PC-9 (cell line): ENCODE measurements at regions not wholly inside any gene's neighbourhood (a gene's known extent, or its start where the extent isn't known, plus 50 kb on each side); places are given as distances from the start of the nearest gene placed in this dataset.

Experiments
- BruUV-seq: library from RNA; stranded (reverse); fragments of 400-500 nt; replicated peaks from 2 replicates; lab custom pipeline; 2021; lab: Mats Ljungman, UMichigan
- CTCF ChIA-PET: fragments of 300-600 bp; sonication (Branson Sonifier 250); formaldehyde crosslinking; loops from one replicate; lab custom pipeline; 2022; ENCODE audit warnings: antibody characterized with exemption; lab: Charles Lee
- POLR2A ChIA-PET: fragments of 300-600 bp; sonication (Branson Sonifier 250); formaldehyde crosslinking; loops from one replicate; lab custom pipeline; 2022; ENCODE audit warnings: antibody characterized with exemption; ENCODE audit not compliant: unreplicated experiment; lab: Charles Lee
- DNase-seq, 2 experiments: peaks; one replicate each; pipeline versions ENCODE4 v3.0.0 to v3.0.0-alpha.2; 2015 to 2022; ENCODE audit warnings: mixed read lengths in 1 of 2
- H2AFZ ChIP-seq: fragments of 200-600 bp; sonication (generic); 2 replicates; pipeline ENCODE4 v1.8.1; 2017; ENCODE audit warnings: antibody characterized with exemption
- H3F3A ChIP-seq: fragments of 200-600 bp; sonication (generic); 2 replicates; pipeline ENCODE4 v1.8.1; 2017; ENCODE audit warnings: antibody characterized with exemption, mild to moderate bottlenecking, low read depth; ENCODE audit not compliant: insufficient read depth
- H3K27ac ChIP-seq: fragments of 200-600 bp; sonication (generic); 2 replicates; pipeline ENCODE4 v1.6.1; 2016; ENCODE audit warnings: mixed run types
- H3K27me3 ChIP-seq: fragments of 200-600 bp; sonication (generic); 2 replicates; pipeline ENCODE4 v1.6.1; 2016; ENCODE audit warnings: low read depth, mixed run types; ENCODE audit not compliant: insufficient read depth
- H3K36me3 ChIP-seq: fragments of 200-600 bp; sonication (generic); 2 replicates; pipeline ENCODE4 v1.6.1; 2016; ENCODE audit warnings: low read depth, mixed run types
- H3K4me1 ChIP-seq: fragments of 200-600 bp; sonication (generic); replicated peaks from 2 replicates; pipeline ENCODE4 v1.6.1; 2016; ENCODE audit warnings: mixed run types; ENCODE audit not compliant: insufficient read depth
- H3K4me2 ChIP-seq: fragments of 200-600 bp; sonication (generic); 2 replicates; pipeline ENCODE4 v1.6.1; 2017; ENCODE audit warnings: mixed run types
- H3K4me3 ChIP-seq: fragments of 200-600 bp; sonication (generic); 2 replicates; pipeline ENCODE4 v1.6.1; 2016; ENCODE audit warnings: mixed run types
- H3K79me2 ChIP-seq: fragments of 200-600 bp; sonication (generic); 2 replicates; pipeline ENCODE4 v1.6.1; 2017; ENCODE audit warnings: low read depth, mixed run types
- H3K9me2 ChIP-seq: fragments of 200-600 bp; sonication (generic); 2 replicates; pipeline ENCODE4 v1.8.1; 2017; ENCODE audit warnings: mild to moderate bottlenecking; ENCODE audit not compliant: insufficient read depth
- H3K9me3 ChIP-seq: fragments of 200-600 bp; sonication (generic); 2 replicates; pipeline ENCODE4 v1.8.1; 2016; ENCODE audit warnings: low read depth; ENCODE audit not compliant: insufficient read depth
- H4K20me1 ChIP-seq: fragments of 200-600 bp; sonication (generic); 2 replicates; pipeline ENCODE4 v1.8.1; 2017; ENCODE audit not compliant: insufficient read depth
- EZH2 ChIP-seq: fragments of 200-600 bp; sonication (generic); IDR thresholded peaks from 2 replicates; pipeline ENCODE4 v1.8.0; 2017; ENCODE audit warnings: antibody characterized with exemption, low read depth
- intact Hi-C: fragments of 100-400 bp; cut with micrococcal nuclease; formaldehyde crosslinking; loops from one replicate; pipeline ENCODE4 v1.10.0; 2022; ENCODE audit not compliant: unreplicated experiment
- TF ChIP-seq, protein P1 (sequence below): fragments of 200-600 bp; sonication (generic); conservative IDR thresholded peaks from 2 replicates; pipeline ENCODE4 v1.6.1; 2017; ENCODE audit warnings: mixed run types, antibody characterized with exemption, mild to moderate bottlenecking, moderate library complexity

- no peak for DNase-seq
- Histone ChIP-seq H3F3A (no peaks in the 10 kb centered on the region; the same call in 1 of the 2 replicates), H3K9me2 (no peaks in the 10 kb centered on the region), H3K79me2 (no peaks in the 10 kb centered on the region), H2AFZ (no peak overlapping the region), H3K36me3 (no peaks in the 10 kb centered on the region), H3K27ac (no peak overlapping the region), H3K4me3 (no peak overlapping the region), H3K27me3 (no peaks in the 10 kb centered on the region), H4K20me1 (no peaks in the 10 kb centered on the region), H3K4me1 (no peaks in the 10 kb centered on the region), H3K4me2 (no peak overlapping the region), H3K9me3 (no peaks in the 10 kb centered on the region)
- CTCF ChIA-PET = no interaction called here
- intact Hi-C loops = no loop called here
- TF ChIP-seq, protein P1, sequence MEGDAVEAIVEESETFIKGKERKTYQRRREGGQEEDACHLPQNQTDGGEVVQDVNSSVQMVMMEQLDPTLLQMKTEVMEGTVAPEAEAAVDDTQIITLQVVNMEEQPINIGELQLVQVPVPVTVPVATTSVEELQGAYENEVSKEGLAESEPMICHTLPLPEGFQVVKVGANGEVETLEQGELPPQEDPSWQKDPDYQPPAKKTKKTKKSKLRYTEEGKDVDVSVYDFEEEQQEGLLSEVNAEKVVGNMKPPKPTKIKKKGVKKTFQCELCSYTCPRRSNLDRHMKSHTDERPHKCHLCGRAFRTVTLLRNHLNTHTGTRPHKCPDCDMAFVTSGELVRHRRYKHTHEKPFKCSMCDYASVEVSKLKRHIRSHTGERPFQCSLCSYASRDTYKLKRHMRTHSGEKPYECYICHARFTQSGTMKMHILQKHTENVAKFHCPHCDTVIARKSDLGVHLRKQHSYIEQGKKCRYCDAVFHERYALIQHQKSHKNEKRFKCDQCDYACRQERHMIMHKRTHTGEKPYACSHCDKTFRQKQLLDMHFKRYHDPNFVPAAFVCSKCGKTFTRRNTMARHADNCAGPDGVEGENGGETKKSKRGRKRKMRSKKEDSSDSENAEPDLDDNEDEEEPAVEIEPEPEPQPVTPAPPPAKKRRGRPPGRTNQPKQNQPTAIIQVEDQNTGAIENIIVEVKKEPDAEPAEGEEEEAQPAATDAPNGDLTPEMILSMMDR = no peak
- TF ChIP-seq EZH2 = no peak
- POLR2A ChIA-PET = no interaction called here
- no TSS peak for BruUV-seq
Measured at GRCh38 chr3:150057227-150057626, 86.5 kb upstream of the PFN2 start.

GRCh38 chr3:150055332-150055731 lies 84.6 kb upstream of the PFN2 start:
- H3K27me3 ChIP-seq = no peaks in the 10 kb centered on the region
- H3K27ac ChIP-seq = no peak overlapping the region
- BruUV-seq = no TSS peak
- TF ChIP-seq, protein P1 = no peak
- TF ChIP-seq EZH2 = no peak
- CTCF ChIA-PET = no interaction called here
- POLR2A ChIA-PET = no interaction called here
- H3K9me2 ChIP-seq = no peaks in the 10 kb centered on the region
- no peaks in the 10 kb centered on the region for H3K4me1 ChIP-seq
- no peaks in the 10 kb centered on the region for H4K20me1 ChIP-seq
- no peaks in the 10 kb centered on the region for H3K9me3 ChIP-seq
- no peak for DNase-seq
- H3K4me3 ChIP-seq = no peak overlapping the region
- no peaks in the 10 kb centered on the region for H3K79me2 ChIP-seq
- H2AFZ ChIP-seq = no peak overlapping the region
- no peak overlapping the region for H3K4me2 ChIP-seq
- H3K36me3 ChIP-seq = no peaks in the 10 kb centered on the region
- intact Hi-C loops = no loop called here
- no peaks in the 10 kb centered on the region for H3F3A ChIP-seq

DNA sequence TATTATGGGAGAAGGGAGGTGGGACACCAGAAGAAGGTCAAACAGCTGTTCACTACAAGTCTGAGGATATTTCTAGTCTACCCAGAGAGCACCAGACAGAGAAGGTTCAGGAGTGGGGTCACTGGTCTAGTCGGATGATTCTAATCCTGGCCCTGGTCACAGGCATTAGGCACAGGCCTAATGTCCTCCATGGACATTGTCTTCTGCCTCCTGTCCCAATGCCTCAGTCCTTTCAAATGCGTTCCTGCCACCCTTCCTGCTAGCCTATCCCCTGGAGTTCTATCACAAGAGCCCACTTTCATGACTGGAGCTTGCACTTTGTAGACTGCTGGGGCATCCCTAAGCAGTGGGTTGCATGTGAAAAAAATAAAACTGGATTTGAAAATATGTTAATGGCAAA lies 83.9 kb upstream of the PFN2 start:
- BruUV-seq = no TSS peak
- Histone ChIP-seq H3K27me3 (no peaks in the 10 kb centered on the region), H3K4me1 (no peaks in the 10 kb centered on the region), H3K27ac (no peak overlapping the region), H3K79me2 (no peaks in the 10 kb centered on the region), H3K36me3 (no peaks in the 10 kb centered on the region), H4K20me1 (no peaks in the 10 kb centered on the region), H3K4me2 (no peak overlapping the region), H3K9me2 (no peaks in the 10 kb centered on the region), H3K9me3 (no peaks in the 10 kb centered on the region), H3F3A (no peaks in the 10 kb centered on the region), H3K4me3 (no peak overlapping the region), H2AFZ (no peak overlapping the region)
- TF ChIP-seq, protein P1 = no peak
- no peak for TF ChIP-seq EZH2
- DNase-seq = no peak
- intact Hi-C loops = no loop called here
- POLR2A ChIA-PET = no interaction called here
- CTCF ChIA-PET = no interaction called here
